Mesenchymal stem cell (in vitro differentiated cells and primary cell): ENCODE measurements at regions not wholly inside any gene's neighbourhood (a gene's known extent, or its start where the extent isn't known, plus 50 kb on each side); places are given as distances from the start of the nearest gene placed in this dataset.

Experiments
- DNase-seq: peaks from one replicate; pipeline ENCODE4 v3.0.0-alpha.2; 2013
- H2AFZ ChIP-seq: one replicate; pipeline ENCODE4 v1.6.1; 2013; ENCODE audit warnings: low read depth, mild to moderate bottlenecking, control low read depth, inconsistent platforms, low read length, moderate library complexity
- H2AK5ac ChIP-seq: 2 replicates; pipeline ENCODE4 v1.6.1; 2013; ENCODE audit warnings: low read length, moderate library complexity, mild to moderate bottlenecking, inconsistent platforms; ENCODE audit not compliant: severe bottlenecking
- H2BK120ac ChIP-seq: one replicate; pipeline ENCODE4 v1.6.1; 2013; ENCODE audit warnings: low read depth, mild to moderate bottlenecking, inconsistent platforms, low read length, moderate library complexity
- H2BK12ac ChIP-seq, 2 experiments: one replicate each; pipeline ENCODE4 v1.6.1; 2013; ENCODE audit warnings: inconsistent platforms in 2 of 2, low read length in 2 of 2, mild to moderate bottlenecking in 2 of 2, moderate library complexity in 2 of 2, control low read depth in 1 of 2
- H2BK15ac ChIP-seq: one replicate; pipeline ENCODE4 v1.6.1; 2013; ENCODE audit warnings: mild to moderate bottlenecking, low read depth, inconsistent platforms; ENCODE audit not compliant: poor library complexity, severe bottlenecking
- H2BK5ac ChIP-seq: 2 replicates; pipeline ENCODE4 v1.6.1; 2013; ENCODE audit warnings: low read depth, mild to moderate bottlenecking, low read length, control low read depth, inconsistent platforms; ENCODE audit not compliant: poor library complexity, severe bottlenecking
- H3K14ac ChIP-seq, 2 experiments: one replicate each; pipeline ENCODE4 v1.6.1; 2013; ENCODE audit warnings: inconsistent platforms in 2 of 2, low read length in 2 of 2, control low read depth in 1 of 2, mild to moderate bottlenecking in 1 of 2, moderate library complexity in 1 of 2
- H3K18ac ChIP-seq, 2 experiments: one replicate each; pipeline ENCODE4 v1.6.1; 2013; ENCODE audit warnings: inconsistent platforms in 2 of 2, low read length in 2 of 2, control low read depth in 1 of 2, low read depth in 1 of 2, mild to moderate bottlenecking in 1 of 2
- H3K23ac ChIP-seq, 2 experiments: one replicate each; pipeline ENCODE4 v1.6.1; 2013; ENCODE audit warnings: inconsistent platforms in 2 of 2, low read length in 2 of 2, mild to moderate bottlenecking in 2 of 2, moderate library complexity in 2 of 2, control low read depth in 1 of 2
- H3K27ac ChIP-seq: 2 replicates; pipeline ENCODE4 v1.5.1; 2013; ENCODE audit warnings: mild to moderate bottlenecking, moderate library complexity, low read length, control low read depth, inconsistent platforms; ENCODE audit not compliant: poor library complexity, severe bottlenecking
- H3K27me3 ChIP-seq, 2 experiments: 2 replicates each; pipeline versions ENCODE4 v1.6.1 to v1.7.0; 2013; ENCODE audit warnings: low read length in 2 of 2, mild to moderate bottlenecking in 2 of 2, moderate library complexity in 2 of 2, control low read depth in 1 of 2, inconsistent platforms in 1 of 2; ENCODE audit not compliant: control insufficient read depth in 1 of 2, insufficient read depth in 1 of 2
- H3K36me3 ChIP-seq, 2 experiments: 2 replicates each; pipeline versions ENCODE4 v1.6.1 to v1.7.0; 2013; ENCODE audit warnings: low read length in 2 of 2, control low read depth in 1 of 2, inconsistent platforms in 1 of 2, low read depth in 1 of 2, mild to moderate bottlenecking in 1 of 2; ENCODE audit not compliant: insufficient read depth in 2 of 2, control insufficient read depth in 1 of 2
- H3K4ac ChIP-seq, 2 experiments: one replicate each; pipeline ENCODE4 v1.6.1; 2013; ENCODE audit warnings: inconsistent platforms in 2 of 2, low read length in 2 of 2, mild to moderate bottlenecking in 2 of 2, moderate library complexity in 2 of 2, control low read depth in 1 of 2, low read depth in 1 of 2
- H3K4me1 ChIP-seq: 2 replicates; pipeline ENCODE4 v1.6.1; 2013; ENCODE audit warnings: low read depth, low read length, control low read depth; ENCODE audit not compliant: control insufficient read depth, insufficient read depth
- H3K4me2 ChIP-seq: 2 replicates; pipeline ENCODE4 v1.6.1; 2013; ENCODE audit warnings: low read length, mild to moderate bottlenecking, inconsistent platforms; ENCODE audit not compliant: poor library complexity, severe bottlenecking
- H3K4me3 ChIP-seq, 2 experiments: 2 replicates each; pipeline versions ENCODE4 v1.5.1 to v1.7.0; 2013; ENCODE audit warnings: low read length in 2 of 2, mild to moderate bottlenecking in 2 of 2, control low read depth in 1 of 2, low read depth in 1 of 2; ENCODE audit not compliant: insufficient read depth in 1 of 2
- H3K79me1 ChIP-seq: replicated peaks from 2 replicates; pipeline ENCODE4 v1.6.1; 2013; ENCODE audit warnings: mild to moderate bottlenecking, control low read depth, low read length, inconsistent platforms; ENCODE audit not compliant: poor library complexity, severe bottlenecking
- H3K9ac ChIP-seq: 2 replicates; pipeline ENCODE4 v1.7.0; 2013; ENCODE audit warnings: mild to moderate bottlenecking, low read length, moderate library complexity
- H3K9me3 ChIP-seq: 2 replicates; pipeline ENCODE4 v1.7.0; 2013; ENCODE audit warnings: mild to moderate bottlenecking, low read length; ENCODE audit not compliant: control insufficient read depth
- H4K8ac ChIP-seq: one replicate; pipeline ENCODE4 v1.6.1; 2013; ENCODE audit warnings: inconsistent platforms, mild to moderate bottlenecking, low read length, moderate library complexity
- H4K91ac ChIP-seq: one replicate; pipeline ENCODE4 v1.6.1; 2013; ENCODE audit warnings: mild to moderate bottlenecking, low read length, inconsistent platforms
- WGBS: methylation state at CpG from one replicate; pipeline ENCODE4 v1.1.7; 2013; ENCODE audit warnings: mixed read lengths; 5-methylcytosine and 5-hydroxymethylcytosine counted together

DNA sequence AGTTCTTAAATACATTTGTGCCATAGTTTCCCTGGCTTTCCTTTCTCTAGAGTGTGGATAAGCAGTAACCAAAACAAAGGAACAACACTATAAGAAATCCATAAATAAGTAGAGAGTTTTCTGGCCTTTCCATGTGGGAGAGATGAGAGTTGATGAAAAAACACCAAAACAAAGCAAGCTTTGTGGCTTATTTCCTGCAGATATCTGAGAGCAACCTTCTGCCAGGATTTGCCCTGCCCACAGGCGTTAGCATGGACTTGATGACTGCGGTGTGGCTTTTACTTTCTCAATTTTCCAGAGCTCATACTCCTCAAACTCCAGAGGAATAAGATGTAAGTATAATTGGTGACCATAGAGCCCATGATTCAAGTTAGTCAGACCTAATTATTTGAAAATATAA lies 194.9 kb downstream of the RAP2B start:
- Histone ChIP-seq H3K9ac (no peak overlapping the region), H2AK5ac (no peak overlapping the region), H3K27me3 (no peaks in the 10 kb centered on the region), H4K91ac (no peak overlapping the region), H3K4me3 (no peak overlapping the region), H3K79me1 (no peaks in the 10 kb centered on the region), H3K36me3 (no peaks in the 10 kb centered on the region), H3K14ac (no peak overlapping the region), H3K9me3 (no peaks in the 10 kb centered on the region), H2BK15ac (no peak overlapping the region), H3K18ac (no peak overlapping the region), H2BK120ac (no peak overlapping the region), H3K23ac (no peak overlapping the region), H3K27ac (no peak overlapping the region), H2BK12ac (no peak overlapping the region), H3K4me2 (no peak overlapping the region), H2AFZ (no peak overlapping the region), H4K8ac (no peak overlapping the region), H2BK5ac (no peak overlapping the region), H3K4me1 (no peaks in the 10 kb centered on the region), H3K4ac (no peak overlapping the region)
- WGBS = no CpG with 5 or more reads among the region's 2 CpGs
- DNase-seq = no peak

DNA sequence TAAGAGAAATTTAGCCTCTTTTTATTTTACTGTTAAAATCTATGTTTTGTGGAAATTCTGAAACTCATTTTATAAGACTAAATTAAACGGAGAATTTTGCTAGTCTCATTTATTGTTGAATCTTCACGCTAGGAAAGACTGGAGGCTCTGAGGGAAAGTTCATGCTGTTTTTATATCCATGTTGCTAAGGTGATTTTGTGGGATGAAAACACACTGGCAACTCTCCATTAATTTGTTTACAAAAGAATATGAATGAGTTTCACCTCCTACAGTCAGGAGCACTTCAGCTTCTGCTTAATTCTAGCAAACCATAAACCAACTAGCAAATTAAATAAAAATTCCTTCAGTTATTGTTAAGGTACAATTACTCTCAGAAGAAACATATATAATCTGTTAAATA lies 195.4 kb downstream of the RAP2B start:
- H3K18ac ChIP-seq = no peak overlapping the region
- H2AK5ac ChIP-seq = no peak overlapping the region
- no peak overlapping the region for H2AFZ ChIP-seq
- H3K23ac ChIP-seq = no peak overlapping the region
- H4K91ac ChIP-seq = no peak overlapping the region
- no peaks in the 10 kb centered on the region for H3K9me3 ChIP-seq
- no peak overlapping the region for H2BK5ac ChIP-seq
- no peak overlapping the region for H3K9ac ChIP-seq
- H3K4me2 ChIP-seq = no peak overlapping the region
- no peak overlapping the region for H2BK120ac ChIP-seq
- no peak for DNase-seq
- no peak overlapping the region for H4K8ac ChIP-seq
- H3K4me3 ChIP-seq = no peak overlapping the region
- no peaks in the 10 kb centered on the region for H3K27me3 ChIP-seq
- no peak overlapping the region for H3K27ac ChIP-seq
- H3K4me1 ChIP-seq = no peaks in the 10 kb centered on the region
- no peak overlapping the region for H2BK12ac ChIP-seq
- H2BK15ac ChIP-seq = no peak overlapping the region
- H3K4ac ChIP-seq = no peak overlapping the region
- H3K14ac ChIP-seq = no peak overlapping the region
- 83% methylated on average over 2 of the region's 2 CpGs for WGBS
- no peaks in the 10 kb centered on the region for H3K36me3 ChIP-seq
- no peaks in the 10 kb centered on the region for H3K79me1 ChIP-seq

DNA sequence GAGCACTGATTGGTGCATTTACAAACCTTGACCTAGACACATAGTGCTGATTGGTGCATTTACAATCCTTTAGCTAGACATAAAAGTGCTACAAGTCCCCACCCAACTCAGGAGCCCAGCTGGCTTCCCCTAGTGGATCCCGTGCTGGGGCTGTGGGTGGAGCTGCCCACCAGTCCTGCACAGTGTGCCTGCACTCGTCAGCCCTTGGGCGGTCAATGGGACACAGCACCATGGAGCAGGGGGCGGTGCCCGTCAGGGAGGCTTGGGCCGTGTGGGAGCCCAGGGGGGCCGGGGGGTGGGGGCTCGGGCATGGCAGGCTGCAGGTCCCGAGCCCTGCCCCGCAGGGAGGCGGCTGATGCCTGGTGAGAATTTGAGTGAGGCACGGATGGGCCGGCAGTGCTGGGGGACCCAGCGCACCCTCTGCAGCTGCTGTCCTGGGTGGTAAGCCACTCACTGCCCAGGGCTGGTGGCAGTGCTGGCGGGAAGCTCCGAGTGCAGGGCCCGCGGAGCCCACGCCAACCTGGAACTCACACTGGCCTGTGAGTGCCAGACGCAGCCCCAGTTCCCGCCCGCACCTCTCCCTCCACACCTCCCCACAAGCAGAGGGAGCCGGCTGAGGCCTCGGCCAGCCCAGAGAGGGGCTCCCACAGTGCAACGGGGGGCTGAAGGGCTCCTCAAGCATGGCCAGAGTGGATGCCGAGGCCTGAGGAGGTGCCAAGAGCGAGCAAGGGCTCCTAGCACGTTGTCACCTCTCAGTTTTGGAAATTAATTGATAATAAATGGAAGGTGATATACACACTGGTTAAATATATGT lies 207.7 kb downstream of the RAP2B start:
- H2BK120ac ChIP-seq = no peak overlapping the region
- no peak overlapping the region for H2BK15ac ChIP-seq
- H3K18ac ChIP-seq = no peak overlapping the region
- no peak overlapping the region for H4K91ac ChIP-seq
- no peak for DNase-seq
- H2AFZ ChIP-seq = no peak overlapping the region
- 89% methylated on average over 24 of the region's 28 CpGs for WGBS
- H3K4me3 ChIP-seq = no peak overlapping the region
- no peak overlapping the region for H2AK5ac ChIP-seq
- H3K4me1 ChIP-seq = no peaks in the 10 kb centered on the region
- no peaks in the 10 kb centered on the region for H3K79me1 ChIP-seq
- no peak overlapping the region for H3K23ac ChIP-seq
- H3K4me2 ChIP-seq = no peak overlapping the region
- H3K14ac ChIP-seq = no peak overlapping the region
- H2BK5ac ChIP-seq = no peak overlapping the region
- H3K9me3 ChIP-seq = no peaks in the 10 kb centered on the region
- no peak overlapping the region for H3K4ac ChIP-seq
- no peak overlapping the region for H4K8ac ChIP-seq
- H3K27me3 ChIP-seq = no peaks in the 10 kb centered on the region
- no peak overlapping the region for H2BK12ac ChIP-seq
- H3K36me3 ChIP-seq = no peaks in the 10 kb centered on the region
- no peak overlapping the region for H3K9ac ChIP-seq
- no peak overlapping the region for H3K27ac ChIP-seq

DNA sequence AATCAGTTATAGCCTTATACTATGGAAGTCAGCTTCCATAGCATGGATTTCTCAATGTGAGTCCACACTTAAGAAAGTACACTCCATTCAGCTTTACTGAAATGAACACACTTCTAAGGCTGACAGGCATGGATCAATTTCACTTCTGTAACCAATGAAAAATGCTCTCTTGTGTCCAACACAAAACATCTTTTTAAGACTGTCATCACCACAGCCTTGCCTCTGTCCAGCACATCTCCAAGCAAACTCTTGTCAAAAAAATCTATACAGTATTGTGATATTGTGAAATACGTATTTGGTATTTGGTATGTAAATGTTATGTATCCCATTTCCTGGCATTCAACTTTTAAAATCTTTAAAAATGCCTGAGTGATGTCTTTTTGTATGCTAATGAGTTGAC lies 208.7 kb downstream of the RAP2B start:
- no peak overlapping the region for H4K8ac ChIP-seq
- no peak overlapping the region for H2BK120ac ChIP-seq
- H3K23ac ChIP-seq = no peak overlapping the region
- H3K9ac ChIP-seq = no peak overlapping the region
- H3K27me3 ChIP-seq = no peaks in the 10 kb centered on the region
- no peaks in the 10 kb centered on the region for H3K79me1 ChIP-seq
- H2AFZ ChIP-seq = no peak overlapping the region
- no peak for DNase-seq
- H3K4me2 ChIP-seq = no peak overlapping the region
- no peaks in the 10 kb centered on the region for H3K36me3 ChIP-seq
- H3K18ac ChIP-seq = no peak overlapping the region
- H4K91ac ChIP-seq = no peak overlapping the region
- H3K4me3 ChIP-seq = no peak overlapping the region
- no peak overlapping the region for H2BK5ac ChIP-seq
- no peaks in the 10 kb centered on the region for H3K4me1 ChIP-seq
- H2AK5ac ChIP-seq = no peak overlapping the region
- no peak overlapping the region for H3K27ac ChIP-seq
- no peak overlapping the region for H2BK12ac ChIP-seq
- H2BK15ac ChIP-seq = no peak overlapping the region
- H3K9me3 ChIP-seq = no peaks in the 10 kb centered on the region
- WGBS = no CpG with 5 or more reads among the region's 1 CpG
- no peak overlapping the region for H3K14ac ChIP-seq
- no peak overlapping the region for H3K4ac ChIP-seq
